ENCODE measurements at regions not wholly inside any gene's neighbourhood (a gene's known extent, or its start where the extent isn't known, plus 50 kb on each side); places are given as distances from the start of the nearest gene placed in this dataset.
A peak's percentile ranks its signal among the peaks of the same experiment; 100 is the strongest.

GRCh38 chr7:131188367-131189339 is 139.0 kb upstream of the MKLN1 start:
- no peaks in the 10 kb centered on the region for H3K36me3 Mint-ChIP-seq
- ATAC-seq (peak; percentile 95), DNase-seq (ENCODE audit: low spot score) (peak; percentile 72)
- H3K4me3 Mint-ChIP-seq, result peak overlapping the region; percentile 77
- H3K9me3 Mint-ChIP-seq, result no peaks in the 10 kb centered on the region
- peak overlapping the region; percentile 96 to 98 for H3K27ac Mint-ChIP-seq
- H3K27me3 Mint-ChIP-seq, result no peaks in the 10 kb centered on the region
- peaks cover 33 to 42% of the 10 kb centered on the region in 2 donors for H3K4me1 Mint-ChIP-seq (ENCODE audit: low read depth in 2 of 2)

GRCh38 chr7:131189488-131189887 is 138.2 kb upstream of the MKLN1 start:
- ATAC-seq (no peak), DNase-seq (ENCODE audit: low spot score) (no peak)
- Mint-ChIP-seq H3K27ac (peak overlapping the region; percentile 96 to 98), H3K9me3 (no peaks in the 10 kb centered on the region), H3K4me1 (ENCODE audit: low read depth in 2 of 2) (peaks cover 30 to 34% of the 10 kb centered on the region in 2 donors), H3K36me3 (no peaks in the 10 kb centered on the region), H3K27me3 (no peaks in the 10 kb centered on the region), H3K4me3 (peak overlapping the region; percentile 77)

- ATAC-seq (no peak), DNase-seq (ENCODE audit: low spot score) (no peak)
- peak overlapping the region; percentile 96 to 98 for H3K27ac Mint-ChIP-seq
- no peaks in the 10 kb centered on the region for H3K27me3 Mint-ChIP-seq
- no peak overlapping the region for H3K4me3 Mint-ChIP-seq
- H3K36me3 Mint-ChIP-seq, result no peaks in the 10 kb centered on the region
- H3K4me1 Mint-ChIP-seq (ENCODE audit: low read depth in 2 of 2), result peaks cover 30 to 34% of the 10 kb centered on the region in 2 donors
- no peaks in the 10 kb centered on the region for H3K9me3 Mint-ChIP-seq
Observed at GRCh38 chr7:131190146-131190545, 137.5 kb upstream of the MKLN1 start.

- Mint-ChIP-seq H3K36me3 (no peaks in the 10 kb centered on the region), H3K4me3 (no peak overlapping the region), H3K4me1 (ENCODE audit: low read depth in 2 of 2) (peaks cover 30 to 34% of the 10 kb centered on the region in 2 donors), H3K27me3 (no peaks in the 10 kb centered on the region), H3K27ac (peak overlapping the region in 1 of 2 donors; percentile 33), H3K9me3 (no peaks in the 10 kb centered on the region)
- no peak for ATAC-seq
- DNase-seq (ENCODE audit: low spot score), result no peak
Observed at GRCh38 chr7:131190581-131190980, 137.1 kb upstream of the MKLN1 start.

GRCh38 chr7:131194070-131194865 is 133.4 kb upstream of the MKLN1 start:
- H3K36me3 Mint-ChIP-seq, result no peaks in the 10 kb centered on the region
- peaks cover 12 to 20% of the 10 kb centered on the region in 2 donors for H3K4me1 Mint-ChIP-seq (ENCODE audit: low read depth in 2 of 2)
- no peak overlapping the region for H3K27ac Mint-ChIP-seq
- no peaks in the 10 kb centered on the region for H3K27me3 Mint-ChIP-seq
- no peak for ATAC-seq
- H3K9me3 Mint-ChIP-seq, result no peaks in the 10 kb centered on the region
- no peak overlapping the region for H3K4me3 Mint-ChIP-seq
- no peak for DNase-seq (ENCODE audit: low spot score)

GRCh38 chr7:131196803-131197202 is 130.9 kb upstream of the MKLN1 start:
- no peak for ATAC-seq
- H3K4me3 Mint-ChIP-seq, result no peak overlapping the region
- no peaks in the 10 kb centered on the region for H3K36me3 Mint-ChIP-seq
- DNase-seq (ENCODE audit: low spot score), result no peak
- H3K27ac Mint-ChIP-seq, result no peak overlapping the region
- no peaks in the 10 kb centered on the region for H3K27me3 Mint-ChIP-seq
- no peaks in the 10 kb centered on the region for H3K9me3 Mint-ChIP-seq
- peaks cover 3 to 7% of the 10 kb centered on the region in 2 donors for H3K4me1 Mint-ChIP-seq (ENCODE audit: low read depth in 2 of 2)

- ATAC-seq, result no peak
- no peak overlapping the region for H3K27ac Mint-ChIP-seq
- H3K9me3 Mint-ChIP-seq, result no peaks in the 10 kb centered on the region
Observed at GRCh38 chr7:131197920-131198615, 129.6 kb upstream of the MKLN1 start.

GRCh38 chr7:131202451-131202850 is 125.2 kb upstream of the MKLN1 start:
- no peak overlapping the region for H3K4me3 Mint-ChIP-seq
- no peaks in the 10 kb centered on the region for H3K27me3 Mint-ChIP-seq
- no peaks in the 10 kb centered on the region for H3K9me3 Mint-ChIP-seq
- peaks cover 0 to 7% of the 10 kb centered on the region in 2 donors for H3K4me1 Mint-ChIP-seq (ENCODE audit: low read depth in 2 of 2)
- no peak overlapping the region for H3K27ac Mint-ChIP-seq
- ATAC-seq (no peak), DNase-seq (ENCODE audit: low spot score) (no peak)
- H3K36me3 Mint-ChIP-seq, result no peaks in the 10 kb centered on the region

More at GRCh38 chr7:131197920-131198615, 129.6 kb upstream of the MKLN1 start:
- no peaks in the 10 kb centered on the region for H3K27me3 Mint-ChIP-seq
- H3K4me1 Mint-ChIP-seq (ENCODE audit: low read depth in 2 of 2), result peaks cover 3 to 7% of the 10 kb centered on the region in 2 donors
- DNase-seq (ENCODE audit: low spot score), result no peak
- no peak overlapping the region for H3K4me3 Mint-ChIP-seq
- H3K36me3 Mint-ChIP-seq, result no peaks in the 10 kb centered on the region

GRCh38 chr7:131203291-131203976 is 124.2 kb upstream of the MKLN1 start:
- Mint-ChIP-seq H3K9me3 (no peaks in the 10 kb centered on the region), H3K4me3 (no peak overlapping the region), H3K4me1 (ENCODE audit: low read depth in 2 of 2) (no peaks in the 10 kb centered on the region), H3K27ac (no peak overlapping the region), H3K36me3 (no peaks in the 10 kb centered on the region), H3K27me3 (no peaks in the 10 kb centered on the region)
- no peak for DNase-seq (ENCODE audit: low spot score)
- no peak for ATAC-seq

GRCh38 chr7:131208777-131209176 is 118.9 kb upstream of the MKLN1 start:
- H3K4me3 Mint-ChIP-seq, result no peak overlapping the region
- H3K27me3 Mint-ChIP-seq, result no peaks in the 10 kb centered on the region
- ATAC-seq (no peak), DNase-seq (ENCODE audit: low spot score) (no peak)
- no peaks in the 10 kb centered on the region for H3K36me3 Mint-ChIP-seq
- H3K27ac Mint-ChIP-seq, result no peak overlapping the region
- H3K9me3 Mint-ChIP-seq, result peaks cover 3% of the 10 kb centered on the region
- peaks cover 0 to 2% of the 10 kb centered on the region in 2 donors for H3K4me1 Mint-ChIP-seq (ENCODE audit: low read depth in 2 of 2)

GRCh38 chr7:131210618-131211017 is 117.1 kb upstream of the MKLN1 start:
- Mint-ChIP-seq H3K27me3 (no peaks in the 10 kb centered on the region), H3K9me3 (peaks cover 3% of the 10 kb centered on the region), H3K4me3 (no peak overlapping the region), H3K4me1 (ENCODE audit: low read depth in 2 of 2) (peaks cover 0 to 2% of the 10 kb centered on the region in 2 donors), H3K36me3 (no peaks in the 10 kb centered on the region), H3K27ac (no peak overlapping the region)
- no peak for DNase-seq (ENCODE audit: low spot score)
- no peak for ATAC-seq

GRCh38 chr7:131211500-131211899 is 116.2 kb upstream of the MKLN1 start:
- ATAC-seq, result no peak
- no peak for DNase-seq (ENCODE audit: low spot score)
- H3K36me3 Mint-ChIP-seq, result no peaks in the 10 kb centered on the region
- H3K9me3 Mint-ChIP-seq, result peaks cover 3% of the 10 kb centered on the region
- no peaks in the 10 kb centered on the region for H3K27me3 Mint-ChIP-seq
- H3K4me1 Mint-ChIP-seq (ENCODE audit: low read depth in 2 of 2), result peaks cover 0 to 2% of the 10 kb centered on the region in 2 donors
- no peak overlapping the region for H3K4me3 Mint-ChIP-seq
- H3K27ac Mint-ChIP-seq, result no peak overlapping the region

GRCh38 chr7:131212114-131212513 is 115.6 kb upstream of the MKLN1 start:
- no peaks in the 10 kb centered on the region for H3K27me3 Mint-ChIP-seq
- peaks cover 3% of the 10 kb centered on the region for H3K9me3 Mint-ChIP-seq
- no peaks in the 10 kb centered on the region for H3K36me3 Mint-ChIP-seq
- H3K27ac Mint-ChIP-seq, result no peak overlapping the region
- H3K4me1 Mint-ChIP-seq (ENCODE audit: low read depth in 2 of 2), result peaks cover 0 to 2% of the 10 kb centered on the region in 2 donors
- no peak for ATAC-seq
- H3K4me3 Mint-ChIP-seq, result no peak overlapping the region
- DNase-seq (ENCODE audit: low spot score), result no peak
